GM23248 (cell line): ENCODE measurements at regions not wholly inside any gene's neighbourhood (a gene's known extent, or its start where the extent isn't known, plus 50 kb on each side); places are given as distances from the start of the nearest gene placed in this dataset.
"Not testable (repeated sequence)": the region's sequence is repeated elsewhere in the genome, so short reads cannot be mapped to it uniquely, and the experiment has no call there.

Experiments used
- DNase-seq: peaks from one replicate; pipeline ENCODE4 v3.0.0-alpha.2; 2015
- H2AFZ ChIP-seq: fragments of 200-600 bp; sonication (generic); 2 replicates; pipeline ENCODE4 v1.6.1; 2016; ENCODE audit warnings: antibody characterized with exemption
- H3F3A ChIP-seq: fragments of 200-600 bp; sonication (generic); 2 replicates; pipeline ENCODE4 v1.6.1; 2016; ENCODE audit warnings: mild to moderate bottlenecking, antibody characterized with exemption, mixed run types; ENCODE audit not compliant: insufficient read depth
- H3K27ac ChIP-seq: fragments of 200-600 bp; sonication (generic); 2 replicates; pipeline ENCODE4 v1.5.1; 2016; ENCODE audit warnings: mild to moderate bottlenecking
- H3K27me3 ChIP-seq: fragments of 200-600 bp; sonication (generic); replicated peaks from 2 replicates; pipeline ENCODE4 v1.6.1; 2016; ENCODE audit warnings: mild to moderate bottlenecking; ENCODE audit not compliant: insufficient read depth
- H3K36me3 ChIP-seq: fragments of 200-600 bp; sonication (generic); 2 replicates; pipeline ENCODE4 v1.6.1; 2016; ENCODE audit warnings: low read depth, mild to moderate bottlenecking
- H3K4me1 ChIP-seq: fragments of 200-600 bp; sonication (generic); 2 replicates; pipeline ENCODE4 v1.6.1; 2016; ENCODE audit warnings: mild to moderate bottlenecking; ENCODE audit not compliant: insufficient read depth
- H3K4me2 ChIP-seq: fragments of 200-600 bp; sonication (generic); one replicate; pipeline ENCODE4 v1.6.1; 2016; ENCODE audit warnings: mild to moderate bottlenecking; ENCODE audit not compliant: unreplicated experiment
- H3K4me3 ChIP-seq: fragments of 200-600 bp; sonication (generic); 2 replicates; pipeline ENCODE4 v1.5.1; 2016; ENCODE audit warnings: mild to moderate bottlenecking
- H3K79me2 ChIP-seq: fragments of 200-600 bp; sonication (generic); 2 replicates; pipeline ENCODE4 v1.6.1; 2016; ENCODE audit warnings: mild to moderate bottlenecking; ENCODE audit not compliant: insufficient read depth
- H3K9ac ChIP-seq: fragments of 200-600 bp; sonication (generic); 2 replicates; pipeline ENCODE4 v1.6.1; 2016; ENCODE audit warnings: mild to moderate bottlenecking
- H3K9me2 ChIP-seq: fragments of 200-600 bp; sonication (generic); 2 replicates; pipeline ENCODE4 v1.6.1; 2016; ENCODE audit warnings: mixed run types, mild to moderate bottlenecking, moderate library complexity; ENCODE audit not compliant: insufficient read depth
- H3K9me3 ChIP-seq: fragments of 200-600 bp; sonication (generic); one replicate; pipeline ENCODE4 v1.6.1; 2017; ENCODE audit warnings: low read depth
- H4K20me1 ChIP-seq: fragments of 200-600 bp; sonication (generic); 2 replicates; pipeline ENCODE4 v1.6.0; 2016; ENCODE audit not compliant: insufficient read depth
- EZH2 ChIP-seq: fragments of 200-600 bp; sonication (generic); IDR thresholded peaks from 2 replicates; pipeline ENCODE4 v1.6.1; 2018; ENCODE audit warnings: antibody characterized with exemption, mild to moderate bottlenecking; ENCODE audit not compliant: insufficient read depth, poor library complexity, severe bottlenecking
- EZH2phosphoT487 ChIP-seq: fragments of 200-600 bp; sonication (generic); IDR thresholded peaks from 2 replicates; pipeline ENCODE4 v1.6.1; 2018; ENCODE audit warnings: antibody characterized with exemption, moderate library complexity, mild to moderate bottlenecking, low read depth; ENCODE audit not compliant: insufficient read depth
- WGBS, 2 experiments: methylation state at CpG; one replicate each; pipeline ENCODE4 v1.1.6; 2015 to 2017; ENCODE audit warnings: low lambda C conversion rate in 2 of 2, low coverage in 1 of 2; ENCODE audit errors: missing lambda C conversion rate in 2 of 2; 5-methylcytosine and 5-hydroxymethylcytosine counted together
- in situ Hi-C: fragments of 300-500 bp; cut with MboI; formaldehyde crosslinking; loops from 2 replicates; pipeline ENCODE4 v1.15.0; 2020

- Histone ChIP-seq H3K27ac (no peak overlapping the region), H3K4me2 (no peak overlapping the region)
- in situ Hi-C loops: no loop called here
These were observed 78.8 kb upstream of the RPRML start for GRCh38 chr17:47057830-47058229.

GRCh38 chr17:47057279-47057678 lies 78.2 kb upstream of the RPRML start:
- H3F3A ChIP-seq, H3K27ac ChIP-seq, in situ Hi-C loops, H2AFZ ChIP-seq, H3K9me2 ChIP-seq, H3K4me2 ChIP-seq, H3K27me3 ChIP-seq, H3K4me1 ChIP-seq, H3K9me3 ChIP-seq, DNase-seq, H3K36me3 ChIP-seq, H3K4me3 ChIP-seq, H3K9ac ChIP-seq, H3K79me2 ChIP-seq, H4K20me1 ChIP-seq: not testable (repeated sequence)
- WGBS, 2 experiments: 98 to 99% methylated on average over 19 of the region's 31 CpGs

More at GRCh38 chr17:47057830-47058229, 78.8 kb upstream of the RPRML start:
- DNase-seq: no peak
- H4K20me1 ChIP-seq: no peaks in the 10 kb centered on the region
- H3K36me3 ChIP-seq: no peaks in the 10 kb centered on the region
- H3K79me2 ChIP-seq: no peaks in the 10 kb centered on the region
- no peak overlapping the region for H3K9ac ChIP-seq
- no peak for TF ChIP-seq EZH2
- no peak for TF ChIP-seq EZH2phosphoT487
- H3F3A ChIP-seq: no peaks in the 10 kb centered on the region
- no peaks in the 10 kb centered on the region for H3K9me2 ChIP-seq
- H3K9me3 ChIP-seq: no peaks in the 10 kb centered on the region
- WGBS, 2 experiments: 39 to 63% methylated on average over 3 to 5 of the region's 5 CpGs
- no peaks in the 10 kb centered on the region for H3K27me3 ChIP-seq
- H3K4me3 ChIP-seq: no peak overlapping the region
- H3K4me1 ChIP-seq: no peaks in the 10 kb centered on the region
- no peak overlapping the region for H2AFZ ChIP-seq

- H3K4me3 ChIP-seq, H3K4me1 ChIP-seq, H3K36me3 ChIP-seq, H3K27me3 ChIP-seq, H3K9me2 ChIP-seq, H2AFZ ChIP-seq, H3K9ac ChIP-seq, in situ Hi-C loops, H3K4me2 ChIP-seq, H4K20me1 ChIP-seq, H3K27ac ChIP-seq, H3K9me3 ChIP-seq, H3F3A ChIP-seq, H3K79me2 ChIP-seq, DNase-seq: not testable (repeated sequence)
- 94 to 95% methylated on average over 6 to 9 of the region's 9 CpGs for WGBS, 2 experiments
These were observed 77.6 kb upstream of the RPRML start for GRCh38 chr17:47056687-47057086.
